ENCODE measurements at regions not wholly inside any gene's neighbourhood (a gene's known extent, or its start where the extent isn't known, plus 50 kb on each side); places are given as distances from the start of the nearest gene placed in this dataset.

GRCh38 chr15:66953523-66954229 is 111.7 kb upstream of the SMAD3 start:
- Histone ChIP-seq H2AFZ (ENCODE audit: low read depth, low read length) (no peak overlapping the region), H3K4me1 (ENCODE audit: insufficient read depth, low read length) (no peaks in the 10 kb centered on the region), H3K9me3 (ENCODE audit: low read length) (no peaks in the 10 kb centered on the region), H3K27me3 (ENCODE audit: insufficient read depth, low read length) (no peaks in the 10 kb centered on the region), H3K36me3 (ENCODE audit: insufficient read depth, low read length) (no peaks in the 10 kb centered on the region), H3K4me3 (ENCODE audit: low read length) (no peak overlapping the region)

- no peaks in the 10 kb centered on the region for H3K27me3 ChIP-seq (ENCODE audit: insufficient read depth, low read length)
Observed at GRCh38 chr15:66954601-66955000, 110.8 kb upstream of the SMAD3 start.

GRCh38 chr15:66955001-66955516 is 110.3 kb upstream of the SMAD3 start:
- no peaks in the 10 kb centered on the region for H3K9me3 ChIP-seq (ENCODE audit: low read length)
- H3K27me3 ChIP-seq (ENCODE audit: insufficient read depth, low read length) = no peaks in the 10 kb centered on the region
- peaks cover 3% of the 10 kb centered on the region for H3K4me1 ChIP-seq (ENCODE audit: insufficient read depth, low read length)
- no peaks in the 10 kb centered on the region for H3K36me3 ChIP-seq (ENCODE audit: insufficient read depth, low read length)
- H2AFZ ChIP-seq (ENCODE audit: low read depth, low read length) = no peak overlapping the region
- H3K4me3 ChIP-seq (ENCODE audit: low read length) = no peak overlapping the region

More at GRCh38 chr15:66954601-66955000, 110.8 kb upstream of the SMAD3 start:
- no peaks in the 10 kb centered on the region for H3K4me1 ChIP-seq (ENCODE audit: insufficient read depth, low read length)
- H3K4me3 ChIP-seq (ENCODE audit: low read length) = no peak overlapping the region
- no peaks in the 10 kb centered on the region for H3K9me3 ChIP-seq (ENCODE audit: low read length)
- H2AFZ ChIP-seq (ENCODE audit: low read depth, low read length) = no peak overlapping the region
- no peaks in the 10 kb centered on the region for H3K36me3 ChIP-seq (ENCODE audit: insufficient read depth, low read length)

- no peaks in the 10 kb centered on the region for H3K36me3 ChIP-seq (ENCODE audit: insufficient read depth, low read length)
Observed at GRCh38 chr15:66955871-66956585, 109.4 kb upstream of the SMAD3 start.

GRCh38 chr15:66956672-66957430 is 108.6 kb upstream of the SMAD3 start:
- Histone ChIP-seq H3K27me3 (ENCODE audit: insufficient read depth, low read length) (no peaks in the 10 kb centered on the region), H3K4me1 (ENCODE audit: insufficient read depth, low read length) (peaks cover 3% of the 10 kb centered on the region), H3K36me3 (ENCODE audit: insufficient read depth, low read length) (no peaks in the 10 kb centered on the region), H3K9me3 (ENCODE audit: low read length) (no peaks in the 10 kb centered on the region), H3K4me3 (ENCODE audit: low read length) (no peak overlapping the region), H2AFZ (ENCODE audit: low read depth, low read length) (no peak overlapping the region)

More at GRCh38 chr15:66955871-66956585, 109.4 kb upstream of the SMAD3 start:
- H3K27me3 ChIP-seq (ENCODE audit: insufficient read depth, low read length) = no peaks in the 10 kb centered on the region
- no peak overlapping the region for H3K4me3 ChIP-seq (ENCODE audit: low read length)
- H3K4me1 ChIP-seq (ENCODE audit: insufficient read depth, low read length) = peaks cover 3% of the 10 kb centered on the region
- no peak overlapping the region for H2AFZ ChIP-seq (ENCODE audit: low read depth, low read length)
- no peaks in the 10 kb centered on the region for H3K9me3 ChIP-seq (ENCODE audit: low read length)

GRCh38 chr15:66957431-66957720 is 108.0 kb upstream of the SMAD3 start:
- Histone ChIP-seq H3K4me3 (ENCODE audit: low read length) (no peak overlapping the region), H3K27me3 (ENCODE audit: insufficient read depth, low read length) (no peaks in the 10 kb centered on the region), H3K4me1 (ENCODE audit: insufficient read depth, low read length) (peaks cover 3% of the 10 kb centered on the region), H2AFZ (ENCODE audit: low read depth, low read length) (no peak overlapping the region), H3K9me3 (ENCODE audit: low read length) (no peaks in the 10 kb centered on the region), H3K36me3 (ENCODE audit: insufficient read depth, low read length) (no peaks in the 10 kb centered on the region)

- H3K4me1 ChIP-seq (ENCODE audit: insufficient read depth, low read length) = peaks cover 3% of the 10 kb centered on the region
- H2AFZ ChIP-seq (ENCODE audit: low read depth, low read length) = no peak overlapping the region
- no peaks in the 10 kb centered on the region for H3K9me3 ChIP-seq (ENCODE audit: low read length)
- no peaks in the 10 kb centered on the region for H3K27me3 ChIP-seq (ENCODE audit: insufficient read depth, low read length)
- no peak overlapping the region for H3K4me3 ChIP-seq (ENCODE audit: low read length)
- H3K36me3 ChIP-seq (ENCODE audit: insufficient read depth, low read length) = no peaks in the 10 kb centered on the region
Observed at GRCh38 chr15:66959066-66959465, 106.3 kb upstream of the SMAD3 start.

- Histone ChIP-seq H3K4me1 (ENCODE audit: insufficient read depth, low read length) (peaks cover 3% of the 10 kb centered on the region), H3K4me3 (ENCODE audit: low read length) (no peak overlapping the region), H3K27me3 (ENCODE audit: insufficient read depth, low read length) (no peaks in the 10 kb centered on the region), H2AFZ (ENCODE audit: low read depth, low read length) (no peak overlapping the region), H3K36me3 (ENCODE audit: insufficient read depth, low read length) (no peaks in the 10 kb centered on the region), H3K9me3 (ENCODE audit: low read length) (no peaks in the 10 kb centered on the region)
Observed at GRCh38 chr15:66959875-66960274, 105.5 kb upstream of the SMAD3 start.

- Histone ChIP-seq H3K4me1 (ENCODE audit: insufficient read depth, low read length) (peaks cover 3% of the 10 kb centered on the region), H3K4me3 (ENCODE audit: low read length) (no peak overlapping the region), H3K36me3 (ENCODE audit: insufficient read depth, low read length) (no peaks in the 10 kb centered on the region)
Observed at GRCh38 chr15:66960519-66960918, 104.9 kb upstream of the SMAD3 start.

GRCh38 chr15:66961407-66961884 is 104.0 kb upstream of the SMAD3 start:
- no peak overlapping the region for H2AFZ ChIP-seq (ENCODE audit: low read depth, low read length)
- peaks cover 3% of the 10 kb centered on the region for H3K4me1 ChIP-seq (ENCODE audit: insufficient read depth, low read length)
- no peak overlapping the region for H3K4me3 ChIP-seq (ENCODE audit: low read length)
- H3K9me3 ChIP-seq (ENCODE audit: low read length) = no peaks in the 10 kb centered on the region
- H3K27me3 ChIP-seq (ENCODE audit: insufficient read depth, low read length) = no peaks in the 10 kb centered on the region
- H3K36me3 ChIP-seq (ENCODE audit: insufficient read depth, low read length) = no peaks in the 10 kb centered on the region

More at GRCh38 chr15:66960519-66960918, 104.9 kb upstream of the SMAD3 start:
- no peaks in the 10 kb centered on the region for H3K27me3 ChIP-seq (ENCODE audit: insufficient read depth, low read length)
- H3K9me3 ChIP-seq (ENCODE audit: low read length) = no peaks in the 10 kb centered on the region
- H2AFZ ChIP-seq (ENCODE audit: low read depth, low read length) = no peak overlapping the region

GRCh38 chr15:66961901-66962300 is 103.5 kb upstream of the SMAD3 start:
- H2AFZ ChIP-seq (ENCODE audit: low read depth, low read length) = no peak overlapping the region
- peaks cover 3% of the 10 kb centered on the region for H3K4me1 ChIP-seq (ENCODE audit: insufficient read depth, low read length)
- H3K36me3 ChIP-seq (ENCODE audit: insufficient read depth, low read length) = no peaks in the 10 kb centered on the region
- no peaks in the 10 kb centered on the region for H3K27me3 ChIP-seq (ENCODE audit: insufficient read depth, low read length)
- H3K9me3 ChIP-seq (ENCODE audit: low read length) = no peaks in the 10 kb centered on the region
- H3K4me3 ChIP-seq (ENCODE audit: low read length) = no peak overlapping the region

- Histone ChIP-seq H2AFZ (ENCODE audit: low read depth, low read length) (no peak overlapping the region), H3K9me3 (ENCODE audit: low read length) (no peaks in the 10 kb centered on the region), H3K4me3 (ENCODE audit: low read length) (no peak overlapping the region), H3K4me1 (ENCODE audit: insufficient read depth, low read length) (peaks cover 3% of the 10 kb centered on the region), H3K36me3 (ENCODE audit: insufficient read depth, low read length) (no peaks in the 10 kb centered on the region), H3K27me3 (ENCODE audit: insufficient read depth, low read length) (no peaks in the 10 kb centered on the region)
Observed at GRCh38 chr15:66962522-66962921, 102.9 kb upstream of the SMAD3 start.

GRCh38 chr15:66963084-66963483 is 102.3 kb upstream of the SMAD3 start:
- Histone ChIP-seq H3K4me1 (ENCODE audit: insufficient read depth, low read length) (peaks cover 3% of the 10 kb centered on the region), H3K9me3 (ENCODE audit: low read length) (no peaks in the 10 kb centered on the region), H3K27me3 (ENCODE audit: insufficient read depth, low read length) (no peaks in the 10 kb centered on the region), H3K36me3 (ENCODE audit: insufficient read depth, low read length) (no peaks in the 10 kb centered on the region), H3K4me3 (ENCODE audit: low read length) (no peak overlapping the region), H2AFZ (ENCODE audit: low read depth, low read length) (no peak overlapping the region)
